Mucosa of gallbladder (tissue), 1 donor: ENCODE measurements at regions not wholly inside any gene's neighbourhood (a gene's known extent, or its start where the extent isn't known, plus 50 kb on each side); places are given as distances from the start of the nearest gene placed in this dataset.

Experiments
- DNase-seq: peaks from one replicate; pipeline ENCODE4 v3.0.0-alpha.2; 2020; ENCODE audit warnings: low spot score
- donor health status: DM: no; HTN: no; CAD: no.

GRCh38 chr3:107428051-107428858, 51.0 kb downstream of the CCDC54 start:
- no peak for DNase-seq

- peak; percentile 69 for DNase-seq
Observed at GRCh38 chr3:107429320-107430181, 52.3 kb downstream of the CCDC54 start.

- DNase-seq = no peak
Observed at GRCh38 chr3:107430214-107430995, 53.2 kb downstream of the CCDC54 start.

- peak; percentile 28 for DNase-seq
Observed at GRCh38 chr3:107430996-107431245, 53.7 kb downstream of the CCDC54 start.

DNA sequence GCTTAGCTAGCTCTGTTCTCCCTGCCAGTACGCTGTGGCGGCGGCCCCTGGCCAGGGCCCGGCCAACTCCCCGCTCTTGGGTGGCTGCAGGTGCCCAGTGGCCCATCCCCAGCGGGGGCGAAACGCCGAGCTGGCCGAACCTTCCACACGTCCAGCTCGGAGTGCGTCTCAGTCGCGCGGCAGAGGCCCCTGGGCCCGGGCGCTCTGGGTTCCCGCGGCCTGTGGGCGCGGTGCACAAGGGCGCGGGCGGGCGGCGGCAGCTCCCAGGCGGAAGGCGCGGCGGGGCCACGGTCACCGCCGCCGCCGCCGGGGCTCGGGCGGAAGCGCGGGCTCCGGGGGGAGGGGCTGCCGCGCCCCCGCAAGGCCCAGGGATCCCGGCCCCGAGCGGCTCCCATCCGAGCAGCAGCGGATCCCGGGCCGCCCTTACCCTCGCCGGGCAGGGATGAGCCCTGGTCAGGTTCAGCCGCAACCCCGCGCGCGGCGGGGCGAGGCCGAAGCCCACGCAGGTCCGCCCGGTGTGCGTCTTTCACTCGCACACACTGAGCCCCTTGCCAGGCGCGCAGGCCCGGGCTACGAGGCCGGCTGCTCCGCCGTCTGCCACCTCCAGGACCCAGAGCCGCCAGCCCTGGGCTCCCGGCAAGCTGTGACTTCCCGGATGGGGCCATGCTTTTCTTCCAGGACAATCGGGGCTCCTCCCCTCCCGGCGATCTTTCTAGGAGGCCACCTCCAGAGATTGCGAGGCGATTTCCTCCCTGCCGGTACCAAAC, 54.2 kb downstream of the CCDC54 start:
- peak; percentile 66 for DNase-seq

GRCh38 chr3:107432013-107432515, 54.8 kb downstream of the CCDC54 start:
- DNase-seq = no peak

DNA sequence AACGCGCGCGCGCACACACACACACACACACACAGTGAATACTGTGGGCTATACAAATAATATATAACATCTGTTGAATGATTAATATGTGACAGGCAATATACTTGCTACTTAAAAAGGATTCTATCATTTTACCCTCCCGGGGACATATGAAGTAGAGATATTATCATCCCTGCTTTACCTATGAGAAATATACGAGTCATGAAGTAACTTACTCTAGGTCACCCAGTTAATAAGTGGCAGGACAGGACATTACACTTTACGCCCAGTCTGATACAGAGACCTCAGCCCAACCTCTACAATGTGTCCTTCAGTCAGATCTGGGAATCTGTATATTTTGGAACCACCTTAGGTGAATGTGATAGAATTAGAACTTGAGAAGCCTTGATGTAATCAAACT, 55.4 kb downstream of the CCDC54 start:
- no peak for DNase-seq

- DNase-seq = no peak
Observed at GRCh38 chr3:107436029-107436428, 58.8 kb downstream of the CCDC54 start.

GRCh38 chr3:107438671-107439070, 61.4 kb downstream of the CCDC54 start:
- no peak for DNase-seq

DNA sequence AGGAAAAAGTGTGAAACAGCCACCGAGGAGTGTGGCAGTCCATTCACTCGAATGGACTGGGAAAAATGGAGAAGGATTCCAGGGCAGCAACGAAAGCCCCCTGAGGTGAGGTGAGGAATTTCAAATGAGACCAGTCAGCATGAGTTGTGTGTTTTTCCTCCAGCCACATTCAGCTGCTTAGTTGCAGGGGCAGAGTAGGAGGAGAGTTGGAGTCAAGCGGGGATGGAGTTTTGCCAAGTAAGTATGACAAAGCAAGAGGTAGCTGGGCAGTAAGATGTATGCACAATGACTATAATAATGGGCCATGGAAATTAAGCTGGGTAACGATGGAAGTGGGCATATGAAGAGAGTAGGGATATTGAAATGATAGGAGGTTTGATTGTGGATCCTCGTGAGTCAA, 64.4 kb downstream of the CCDC54 start:
- DNase-seq = no peak

GRCh38 chr3:107443461-107443860, 66.2 kb downstream of the CCDC54 start:
- DNase-seq = no peak

GRCh38 chr3:107446706-107447105, 69.5 kb downstream of the CCDC54 start:
- no peak for DNase-seq

GRCh38 chr3:107450254-107450893, 72.4 kb upstream of the BBX start:
- no peak for DNase-seq

DNA sequence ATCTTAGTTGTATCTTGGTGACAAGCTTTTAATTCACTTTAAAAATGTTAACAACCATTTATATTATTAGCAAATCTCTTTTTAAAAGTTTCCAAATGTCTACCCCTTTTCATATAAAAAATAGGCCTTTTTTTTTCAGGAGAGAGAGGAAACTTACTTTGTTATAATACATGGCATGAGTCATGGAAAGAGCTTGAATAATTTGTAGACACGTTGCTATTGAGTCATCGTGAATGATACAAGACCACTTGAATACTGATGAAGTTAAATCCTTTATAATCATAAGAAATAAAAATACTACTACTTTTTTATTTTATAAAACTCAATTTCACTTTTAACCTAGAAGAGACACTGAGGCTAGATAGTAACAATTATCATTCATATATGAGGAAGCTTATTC, 70.3 kb upstream of the BBX start:
- no peak for DNase-seq

DNA sequence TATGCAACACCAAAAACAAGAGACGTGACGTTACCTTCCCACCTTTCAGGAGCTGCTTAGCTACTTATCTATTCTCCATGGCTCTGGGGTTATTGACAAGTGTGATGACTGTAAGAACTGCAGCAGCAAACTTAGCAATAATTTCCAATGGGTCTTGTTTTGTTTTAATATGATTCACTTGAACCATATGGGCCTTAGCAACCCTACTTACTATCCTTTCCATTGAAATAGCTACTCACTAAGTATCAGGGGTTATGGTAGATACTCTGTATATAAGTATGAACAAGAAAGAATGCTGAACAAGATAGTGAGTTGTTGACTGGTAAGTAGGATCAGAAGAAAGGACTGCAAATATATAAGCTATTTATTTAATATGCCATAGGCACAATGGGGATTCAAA, 69.3 kb upstream of the BBX start:
- DNase-seq = no peak

- no peak for DNase-seq
Observed at GRCh38 chr3:107455621-107456020, 67.1 kb upstream of the BBX start.

- no peak for DNase-seq
Observed at GRCh38 chr3:107456501-107456900, 66.3 kb upstream of the BBX start.

GRCh38 chr3:107458871-107459270, 63.9 kb upstream of the BBX start:
- DNase-seq = no peak

DNA sequence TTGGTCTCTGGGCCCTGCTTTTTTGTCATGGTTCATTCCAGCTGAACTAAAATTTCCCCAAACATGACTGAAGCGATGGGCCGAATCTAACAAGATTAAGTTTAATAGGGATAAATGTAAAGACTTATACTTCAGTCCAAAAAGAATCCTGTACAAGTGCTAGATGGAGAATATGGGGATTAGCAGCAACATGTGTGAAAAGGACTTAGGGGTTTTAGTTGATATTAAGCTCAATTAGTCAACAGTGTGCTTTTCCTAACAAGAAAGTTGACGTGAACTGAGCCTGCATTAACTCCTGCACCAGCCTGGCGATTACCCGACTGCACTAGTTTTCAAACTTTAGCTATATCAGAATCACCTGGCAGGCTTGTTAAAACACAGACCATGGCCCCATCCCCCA, 61.0 kb upstream of the BBX start:
- DNase-seq = no peak

DNA sequence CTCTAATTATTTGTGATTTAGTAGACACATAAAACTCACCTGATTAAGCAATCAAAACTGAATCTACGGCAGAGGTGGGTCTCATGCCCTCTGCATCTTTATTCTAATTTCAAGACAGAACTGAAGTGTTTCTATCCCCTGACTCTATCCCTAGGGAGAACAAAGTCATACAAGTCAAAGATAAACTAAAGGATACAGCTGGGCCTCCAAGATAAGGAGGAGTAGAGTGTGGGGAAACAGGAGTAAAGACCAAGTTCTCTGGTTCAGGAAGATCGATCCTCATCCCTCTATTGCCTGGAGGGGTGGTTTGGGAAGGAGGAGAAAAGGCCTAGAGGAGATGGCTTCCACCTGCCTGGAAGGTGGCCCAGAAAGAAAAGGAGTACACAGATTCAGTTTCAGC, 58.7 kb upstream of the BBX start:
- DNase-seq = no peak

DNA sequence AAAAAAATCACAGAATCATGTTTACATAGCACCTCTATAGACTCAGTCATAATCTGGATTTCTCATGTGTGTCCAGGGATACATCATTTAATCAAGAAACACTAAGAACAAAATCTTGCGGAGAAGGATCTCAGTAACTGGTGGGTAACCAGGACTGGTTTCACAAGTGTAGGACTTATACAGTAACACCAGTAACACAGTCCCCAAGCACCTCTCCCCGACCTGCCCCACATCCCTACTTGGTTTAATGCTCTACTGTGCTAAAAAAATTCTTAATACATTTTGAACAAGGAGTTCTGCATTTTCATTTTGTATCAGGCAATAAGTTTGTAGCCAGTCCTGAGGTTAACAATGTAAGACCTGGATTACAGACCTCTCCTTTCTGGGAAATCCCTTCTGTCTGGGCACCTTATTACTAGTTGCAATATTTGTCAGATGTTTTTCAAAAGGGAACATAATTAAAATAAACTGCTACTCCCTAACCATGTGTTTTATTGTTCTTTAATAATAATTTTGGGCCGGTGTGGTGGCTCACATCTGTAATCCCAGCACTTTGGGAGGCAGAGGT, 57.6 kb upstream of the BBX start:
- DNase-seq = no peak
